ENCODE measurements at regions not wholly inside any gene's neighbourhood (a gene's known extent, or its start where the extent isn't known, plus 50 kb on each side); places are given as distances from the start of the nearest gene placed in this dataset.
"Not testable (repeated sequence)": the region's sequence is repeated elsewhere in the genome, so short reads cannot be mapped to it uniquely, and the experiment has no call there.

GRCh38 chr6:153984811-153985210 is 54.2 kb upstream of the OPRM1 start:
- no peak for DNase-seq (ENCODE audit: low read depth, low spot score)
- no peak for TF ChIP-seq CTCF (IDR thresholded peaks at IDR 0.05; ENCODE audit: insufficient read depth, low read length, missing control alignments)
- H3K4me3 ChIP-seq (ENCODE audit: low read depth, low read length): no peak overlapping the region
- ChIA-PET CTCF (no interaction called here), POLR2A (no interaction called here)

GRCh38 chr6:153980171-153980570 is 58.9 kb upstream of the OPRM1 start:
- no peak for DNase-seq (ENCODE audit: low read depth, low spot score)
- ChIA-PET CTCF (no interaction called here), POLR2A (no interaction called here)
- no peak overlapping the region for H3K4me3 ChIP-seq (ENCODE audit: low read depth, low read length)
- no peak for TF ChIP-seq CTCF (IDR thresholded peaks at IDR 0.05; ENCODE audit: insufficient read depth, low read length, missing control alignments)

- CTCF ChIA-PET, POLR2A ChIA-PET: not testable (repeated sequence)
These were observed 60.0 kb upstream of the OPRM1 start for GRCh38 chr6:153978911-153979548.

GRCh38 chr6:153976921-153977693 is 61.9 kb upstream of the OPRM1 start:
- CTCF ChIA-PET: no interaction called here
- POLR2A ChIA-PET: no interaction called here
- no peak for TF ChIP-seq CTCF (IDR thresholded peaks at IDR 0.05; ENCODE audit: insufficient read depth, low read length, missing control alignments)
- H3K4me3 ChIP-seq (ENCODE audit: low read depth, low read length): no peak overlapping the region
- DNase-seq (ENCODE audit: low read depth, low spot score): no peak

More at GRCh38 chr6:153978911-153979548, 60.0 kb upstream of the OPRM1 start:
- not testable (repeated sequence) for DNase-seq (ENCODE audit: low read depth, low spot score); H3K4me3 ChIP-seq (ENCODE audit: low read depth, low read length)

- no peak for TF ChIP-seq CTCF (IDR thresholded peaks at IDR 0.05; ENCODE audit: insufficient read depth, low read length, missing control alignments)
- ChIA-PET CTCF (no interaction called here), POLR2A (no interaction called here)
These were observed 73.0 kb upstream of the OPRM1 start for GRCh38 chr6:153966001-153966400.

GRCh38 chr6:153963352-153963751 is 75.7 kb upstream of the OPRM1 start:
- H3K4me3 ChIP-seq (ENCODE audit: low read depth, low read length): no peak overlapping the region
- no peak for DNase-seq (ENCODE audit: low read depth, low spot score)
- TF ChIP-seq CTCF (IDR thresholded peaks at IDR 0.05; ENCODE audit: insufficient read depth, low read length, missing control alignments): no peak
- ChIA-PET POLR2A (no interaction called here), CTCF (no interaction called here)

More at GRCh38 chr6:153966001-153966400, 73.0 kb upstream of the OPRM1 start:
- DNase-seq (ENCODE audit: low read depth, low spot score): no peak
- H3K4me3 ChIP-seq (ENCODE audit: low read depth, low read length): no peak overlapping the region

GRCh38 chr6:153962555-153962954 is 76.5 kb upstream of the OPRM1 start:
- TF ChIP-seq CTCF (IDR thresholded peaks at IDR 0.05; ENCODE audit: insufficient read depth, low read length, missing control alignments): no peak
- H3K4me3 ChIP-seq (ENCODE audit: low read depth, low read length): no peak overlapping the region
- ChIA-PET POLR2A (no interaction called here), CTCF (no interaction called here)
- DNase-seq (ENCODE audit: low read depth, low spot score): no peak

Data from AG04449 (cell line).